GM12891 (cell line): ENCODE measurements at regions not wholly inside any gene's neighbourhood (a gene's known extent, or its start where the extent isn't known, plus 50 kb on each side); places are given as distances from the start of the nearest gene placed in this dataset.
"Not testable (repeated sequence)": the region's sequence is repeated elsewhere in the genome, so short reads cannot be mapped to it uniquely, and the experiment has no call there.

Experiments used
- DNase-seq: peaks from one replicate; pipeline ENCODE4 v3.0.0; 2011; ENCODE audit warnings: low spot score; ENCODE audit not compliant: insufficient read length
- FAIRE-seq: peaks from 2 replicates; lab custom pipeline; 2011; peaks lifted over from hg19 to GRCh38; lab: Jason Lieb, UNC
- PAX5 ChIP-seq: IDR thresholded peaks from 2 replicates; pipeline ENCODE4 v1.6.1; 2011; ENCODE audit warnings: low read length, moderate library complexity, mild to moderate bottlenecking; ENCODE audit not compliant: insufficient read depth, severe bottlenecking
- POLR2A ChIP-seq: IDR thresholded peaks from 2 replicates; pipeline ENCODE4 v1.6.1; 2011; ENCODE audit warnings: low read depth, low read length, control low read depth
- POLR2AphosphoS5 ChIP-seq: IDR thresholded peaks from 2 replicates; pipeline ENCODE4 v1.6.1; 2011; ENCODE audit warnings: low read depth, low read length, control low read depth
- POU2F2 ChIP-seq: IDR thresholded peaks from 2 replicates; pipeline ENCODE4 v1.6.1; 2011; ENCODE audit warnings: low read depth, mild to moderate bottlenecking, control low read depth, low read length, moderate library complexity
- SPI1 ChIP-seq: IDR thresholded peaks from 2 replicates; pipeline ENCODE4 v1.6.1; 2011; ENCODE audit warnings: low read depth, low read length, control low read depth
- TAF1 ChIP-seq: IDR thresholded peaks from 2 replicates; pipeline ENCODE4 v1.6.1; 2011; ENCODE audit warnings: low read depth, low read length, control low read depth

- DNase-seq: no peak
- FAIRE-seq: no peak
- TF ChIP-seq POLR2A (no peak), POU2F2 (no peak), SPI1 (no peak), POLR2AphosphoS5 (no peak), PAX5 (no peak), TAF1 (no peak)
Observed at GRCh38 chr4:164081801-164082200, 587.3 kb downstream of the TMA16 start.

- no peak for FAIRE-seq
- TF ChIP-seq TAF1 (no peak), POU2F2 (no peak), POLR2A (no peak), PAX5 (no peak), SPI1 (no peak), POLR2AphosphoS5 (no peak)
Observed at GRCh38 chr4:164087733-164088132, 593.2 kb downstream of the TMA16 start.

GRCh38 chr4:164095313-164096110 is 601.0 kb downstream of the TMA16 start:
- FAIRE-seq: no peak
- no peak for DNase-seq
- TF ChIP-seq TAF1: no peak
- no peak for TF ChIP-seq SPI1
- TF ChIP-seq POLR2A: no peak
- no peak for TF ChIP-seq POLR2AphosphoS5
- no peak for TF ChIP-seq PAX5
- no peak for TF ChIP-seq POU2F2

More at GRCh38 chr4:164087733-164088132, 593.2 kb downstream of the TMA16 start:
- no peak for DNase-seq

GRCh38 chr4:164096766-164097518 is 602.5 kb downstream of the TMA16 start:
- no peak for DNase-seq
- TF ChIP-seq POLR2A (no peak), PAX5 (no peak), SPI1 (no peak), POLR2AphosphoS5 (no peak), TAF1 (no peak), POU2F2 (no peak)
- FAIRE-seq: no peak

- not testable (repeated sequence) for FAIRE-seq
Observed at GRCh38 chr4:164100741-164101365, 606.4 kb downstream of the TMA16 start.

GRCh38 chr4:164108971-164109370 is 614.5 kb downstream of the TMA16 start:
- FAIRE-seq (no peak), DNase-seq (no peak)
- TF ChIP-seq PAX5 (no peak), SPI1 (no peak), TAF1 (no peak), POLR2AphosphoS5 (no peak), POLR2A (no peak)

More at GRCh38 chr4:164100741-164101365, 606.4 kb downstream of the TMA16 start:
- DNase-seq: not testable (repeated sequence)

GRCh38 chr4:164109503-164109902 is 615.0 kb downstream of the TMA16 start:
- TF ChIP-seq PAX5: no peak
- TF ChIP-seq POLR2A: no peak
- no peak for DNase-seq
- FAIRE-seq: no peak

GRCh38 chr4:164115236-164115635 is 620.7 kb downstream of the TMA16 start:
- TF ChIP-seq POU2F2 (no peak), SPI1 (no peak), POLR2A (no peak), POLR2AphosphoS5 (no peak), PAX5 (no peak), TAF1 (no peak)
- FAIRE-seq: no peak
- no peak for DNase-seq

- TF ChIP-seq POU2F2: no peak
- no peak for TF ChIP-seq TAF1
- no peak for TF ChIP-seq SPI1
- TF ChIP-seq POLR2A: no peak
- no peak for TF ChIP-seq POLR2AphosphoS5
- TF ChIP-seq PAX5: no peak
- DNase-seq (no peak), FAIRE-seq (no peak)
Observed at GRCh38 chr4:164116286-164116685, 621.8 kb downstream of the TMA16 start.

GRCh38 chr4:164134388-164134787 is 619.5 kb upstream of the SMIM31 start:
- TF ChIP-seq POLR2AphosphoS5 (no peak), POU2F2 (no peak), TAF1 (no peak), PAX5 (no peak), POLR2A (no peak), SPI1 (no peak)
- no peak for DNase-seq
- FAIRE-seq: no peak
